Right lobe of liver (tissue), 6 donors: ENCODE measurements at regions not wholly inside any gene's neighbourhood (a gene's known extent, or its start where the extent isn't known, plus 50 kb on each side); places are given as distances from the start of the nearest gene placed in this dataset.

ENCODE experiments used
- ATAC-seq, 4 donors: fragments of 200-7000 bp; cut with Tn5 transposase; one replicate each; pipeline ENCODE4 v1.9.1; 2020; ENCODE audit warnings: mild to moderate bottlenecking in 4 of 4, moderate library complexity in 4 of 4
- DNase-seq, 3 donors: peaks; one replicate each; pipeline ENCODE4 v3.0.0-alpha.2; 2020
- H3K27ac ChIP-seq, 3 donors: fragments of 200-600 bp; one replicate each; pipeline ENCODE4 v1.8.0; 2022
- H3K27me3 ChIP-seq, 2 donors: fragments of 200-600 bp; one replicate each; pipeline ENCODE4 v1.8.0; 2022
- H3K36me3 ChIP-seq, 4 donors: fragments of 200-600 bp; sonication (generic) in 1 of 4; one replicate each; pipeline versions ENCODE4 v1.5.1 to v1.8.0; 2017 to 2022; ENCODE audit warnings: control low read depth in 1 of 4
- H3K4me1 ChIP-seq, 4 donors: fragments of 200-600 bp; sonication (generic) in 1 of 4; one replicate each; pipeline versions ENCODE4 v1.5.1 to v1.8.0; 2017 to 2022; ENCODE audit warnings: control low read depth in 1 of 4
- H3K4me3 ChIP-seq, 3 donors: fragments of 200-600 bp; one replicate each; pipeline ENCODE4 v1.8.0; 2022
- H3K9me3 ChIP-seq, 4 donors: fragments of 200-600 bp; sonication (generic) in 1 of 4; one replicate each; pipeline versions ENCODE4 v1.5.1 to v1.8.0; 2017 to 2022; ENCODE audit warnings: control low read depth in 1 of 4
- CTCF ChIP-seq, 4 donors: fragments of 200-600 bp in 3 of 4; fragments of 450-650 bp in 1 of 4; IDR thresholded peaks; one replicate each; pipeline versions ENCODE4 v1.5.1 to v1.8.0; 2016 to 2022; ENCODE audit warnings: antibody characterized with exemption in 4 of 4, mild to moderate bottlenecking in 2 of 4
- POLR2A ChIP-seq: fragments of 450-650 bp; IDR thresholded peaks from one replicate; pipeline ENCODE4 v1.6.1; 2017; ENCODE audit warnings: antibody characterized with exemption, mild to moderate bottlenecking
- WGBS: methylation state at CpG from one replicate; pipeline ENCODE4 v1.1.6; 2018; ENCODE audit warnings: low coverage, low lambda C conversion rate; ENCODE audit not compliant: insufficient coverage; ENCODE audit errors: missing lambda C conversion rate; 5-methylcytosine and 5-hydroxymethylcytosine counted together
- intact Hi-C, 2 donors: fragments of 100-400 bp; cut with DNase I; formaldehyde crosslinking; loops; one replicate each; pipeline versions ENCODE4 v1.11.2 to v1.14.1; 2022
- donor health status: DM: no; HTN: yes; CAD: no.
- donor health status: DM: no; HTN: no; CAD: no.
- donor health status: DM: no; HTN: no; CAD: no.
- donor health status: DM: no; HTN: yes; CAD: no.
- donor health status: DM: no; HTN: yes; CAD: no.

- no peak for DNase-seq
- WGBS: 35% methylated on average over 4 of the region's 4 CpGs
- TF ChIP-seq CTCF (IDR thresholded peaks at IDR 0.05) (no peak), POLR2A (no peak)
- Histone ChIP-seq H3K36me3 (no peaks in the 10 kb centered on the region), H3K9me3 (peaks cover 0 to 3% (median 0%) of the 10 kb centered on the region in 4 donors), H3K27me3 (no peaks in the 10 kb centered on the region), H3K27ac (peak overlapping the region in 1 of 3 donors; percentile 2), H3K4me1 (peaks cover 0 to 11% (median 2%) of the 10 kb centered on the region in 4 donors), H3K4me3 (no peak overlapping the region)
- intact Hi-C loops: no loop called here
- ATAC-seq: peak; percentile 36 to 85 (median 72)
These were observed 310.2 kb upstream of the ID2 start for GRCh38 chr2:8371653-8372052.

- intact Hi-C loops: no loop called here
- Histone ChIP-seq H3K4me3 (no peak overlapping the region), H3K4me1 (peaks cover 0 to 11% (median 2%) of the 10 kb centered on the region in 4 donors), H3K9me3 (peaks cover 0 to 3% (median 0%) of the 10 kb centered on the region in 4 donors), H3K27me3 (no peaks in the 10 kb centered on the region), H3K36me3 (no peaks in the 10 kb centered on the region), H3K27ac (no peak overlapping the region)
- TF ChIP-seq POLR2A (no peak), CTCF (IDR thresholded peaks at IDR 0.05) (no peak)
- DNase-seq (no peak), ATAC-seq (no peak)
- 93% methylated on average over 8 of the region's 9 CpGs for WGBS
These were observed 307.1 kb upstream of the ID2 start for GRCh38 chr2:8374782-8375181.

GRCh38 chr2:8376603-8377410 lies 305.0 kb upstream of the ID2 start:
- intact Hi-C loops: no loop called here
- Histone ChIP-seq H3K36me3 (no peaks in the 10 kb centered on the region), H3K27ac (no peak overlapping the region), H3K27me3 (no peaks in the 10 kb centered on the region), H3K4me3 (no peak overlapping the region), H3K9me3 (peaks cover 0 to 3% (median 0%) of the 10 kb centered on the region in 4 donors), H3K4me1 (peaks cover 0 to 4% (median under 1%) of the 10 kb centered on the region in 4 donors)
- no peak for TF ChIP-seq CTCF (IDR thresholded peaks at IDR 0.05)
- no peak for TF ChIP-seq POLR2A
- no peak for ATAC-seq
- no peak for DNase-seq
- WGBS: 83% methylated on average over 8 of the region's 11 CpGs

- no peak overlapping the region for H3K27ac ChIP-seq
- DNase-seq (no peak), ATAC-seq (peak in 2 of 4 donors; percentile 41 to 64)
- no peaks in the 10 kb centered on the region for H3K27me3 ChIP-seq
- intact Hi-C loops: no loop called here
- no peak overlapping the region for H3K4me3 ChIP-seq
- no peaks in the 10 kb centered on the region for H3K36me3 ChIP-seq
- 60% methylated on average over 8 of the region's 9 CpGs for WGBS
- no peaks in the 10 kb centered on the region for H3K4me1 ChIP-seq
- TF ChIP-seq CTCF (IDR thresholded peaks at IDR 0.05): no peak
- TF ChIP-seq POLR2A: no peak
- H3K9me3 ChIP-seq: peaks cover 0 to 2% (median 0%) of the 10 kb centered on the region in 4 donors
These were observed 303.6 kb upstream of the ID2 start for GRCh38 chr2:8378016-8378810.
